Mesothelial cell of epicardium (in vitro differentiated cells): ENCODE measurements at regions not wholly inside any gene's neighbourhood (a gene's known extent, or its start where the extent isn't known, plus 50 kb on each side); places are given as distances from the start of the nearest gene placed in this dataset.

Source experiments
- DNase-seq, 2 experiments: peaks; one replicate each; pipeline ENCODE4 v3.0.0; 2021; ENCODE audit warnings: low spot score in 2 of 2; ENCODE audit not compliant: unreplicated experiment in 2 of 2
- H3K27ac Mint-ChIP-seq: 2 replicates; pipeline ENCODE4 v1.8.0; 2021; ENCODE audit warnings: mixed read lengths
- H3K27me3 Mint-ChIP-seq: 2 replicates; pipeline ENCODE4 v1.8.0; 2021; ENCODE audit warnings: low read depth, mixed read lengths
- H3K36me3 Mint-ChIP-seq: 2 replicates; pipeline ENCODE4 v1.8.0; 2021; ENCODE audit warnings: mixed read lengths
- H3K4me1 Mint-ChIP-seq: 2 replicates; pipeline ENCODE4 v1.8.0; 2021; ENCODE audit warnings: mixed read lengths
- H3K4me3 Mint-ChIP-seq: 2 replicates; pipeline ENCODE4 v1.8.0; 2021; ENCODE audit warnings: mild to moderate bottlenecking, moderate library complexity, mixed read lengths
- H3K9me3 Mint-ChIP-seq: 2 replicates; pipeline ENCODE4 v1.8.0; 2021; ENCODE audit warnings: mixed read lengths
- TF ChIP-seq, protein P1 (sequence below): fragments of 200-600 bp; sonication (generic); IDR thresholded peaks from one replicate; pipeline ENCODE4 v1.5.0; 2021; ENCODE audit warnings: antibody characterized with exemption; ENCODE audit not compliant: unreplicated experiment

DNA sequence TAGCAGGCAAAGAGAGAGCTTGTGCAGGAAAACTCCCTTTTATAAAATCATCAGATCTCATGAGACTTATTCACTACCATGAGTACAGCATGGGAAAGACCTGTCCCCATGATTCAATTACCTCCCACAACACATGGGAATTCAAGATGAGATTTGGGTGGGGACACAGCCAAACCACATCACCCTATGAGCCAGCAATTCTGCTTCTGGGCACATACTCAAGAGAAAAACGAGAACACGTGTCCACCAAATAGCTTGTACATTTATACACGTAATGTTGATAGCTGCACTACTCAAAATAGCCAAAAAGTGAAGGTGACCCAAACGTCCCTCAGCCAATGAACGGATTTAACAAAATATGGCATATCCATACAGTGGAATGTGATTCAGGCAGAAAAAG lies 94.5 kb upstream of the DHRSX start:
- Mint-ChIP-seq H3K27me3 (no peaks in the 10 kb centered on the region), H3K27ac (no peak overlapping the region), H3K9me3 (no peaks in the 10 kb centered on the region), H3K36me3 (peaks cover 10% of the 10 kb centered on the region), H3K4me1 (peaks cover 14% of the 10 kb centered on the region), H3K4me3 (no peak overlapping the region)
- DNase-seq = no peak
- TF ChIP-seq, protein P1, sequence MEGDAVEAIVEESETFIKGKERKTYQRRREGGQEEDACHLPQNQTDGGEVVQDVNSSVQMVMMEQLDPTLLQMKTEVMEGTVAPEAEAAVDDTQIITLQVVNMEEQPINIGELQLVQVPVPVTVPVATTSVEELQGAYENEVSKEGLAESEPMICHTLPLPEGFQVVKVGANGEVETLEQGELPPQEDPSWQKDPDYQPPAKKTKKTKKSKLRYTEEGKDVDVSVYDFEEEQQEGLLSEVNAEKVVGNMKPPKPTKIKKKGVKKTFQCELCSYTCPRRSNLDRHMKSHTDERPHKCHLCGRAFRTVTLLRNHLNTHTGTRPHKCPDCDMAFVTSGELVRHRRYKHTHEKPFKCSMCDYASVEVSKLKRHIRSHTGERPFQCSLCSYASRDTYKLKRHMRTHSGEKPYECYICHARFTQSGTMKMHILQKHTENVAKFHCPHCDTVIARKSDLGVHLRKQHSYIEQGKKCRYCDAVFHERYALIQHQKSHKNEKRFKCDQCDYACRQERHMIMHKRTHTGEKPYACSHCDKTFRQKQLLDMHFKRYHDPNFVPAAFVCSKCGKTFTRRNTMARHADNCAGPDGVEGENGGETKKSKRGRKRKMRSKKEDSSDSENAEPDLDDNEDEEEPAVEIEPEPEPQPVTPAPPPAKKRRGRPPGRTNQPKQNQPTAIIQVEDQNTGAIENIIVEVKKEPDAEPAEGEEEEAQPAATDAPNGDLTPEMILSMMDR = no peak

DNA sequence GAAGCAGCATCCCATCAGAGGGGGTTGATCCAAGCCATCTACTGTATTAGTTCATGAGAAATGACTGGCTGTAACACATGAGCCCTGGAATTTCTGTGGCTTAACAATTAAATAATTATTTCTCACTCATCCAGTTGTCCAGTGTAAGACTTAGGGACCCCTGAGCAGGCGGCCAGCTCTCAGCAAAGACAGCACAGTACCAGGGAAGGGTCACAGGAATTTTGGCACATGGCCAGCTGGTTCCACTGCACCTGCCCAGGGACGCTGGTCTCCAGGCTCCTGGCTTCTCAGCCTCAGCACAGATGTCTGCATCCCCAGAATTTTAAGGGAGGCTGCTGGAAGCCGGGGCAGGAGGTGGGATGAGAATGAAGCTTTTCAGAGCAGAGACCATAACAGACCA lies 93.7 kb upstream of the DHRSX start:
- Mint-ChIP-seq H3K9me3 (no peaks in the 10 kb centered on the region), H3K27ac (no peak overlapping the region), H3K27me3 (no peaks in the 10 kb centered on the region), H3K36me3 (peaks cover 4% of the 10 kb centered on the region), H3K4me1 (peaks cover 14% of the 10 kb centered on the region), H3K4me3 (no peak overlapping the region)
- TF ChIP-seq, protein P1 = no peak
- DNase-seq = no peak

DNA sequence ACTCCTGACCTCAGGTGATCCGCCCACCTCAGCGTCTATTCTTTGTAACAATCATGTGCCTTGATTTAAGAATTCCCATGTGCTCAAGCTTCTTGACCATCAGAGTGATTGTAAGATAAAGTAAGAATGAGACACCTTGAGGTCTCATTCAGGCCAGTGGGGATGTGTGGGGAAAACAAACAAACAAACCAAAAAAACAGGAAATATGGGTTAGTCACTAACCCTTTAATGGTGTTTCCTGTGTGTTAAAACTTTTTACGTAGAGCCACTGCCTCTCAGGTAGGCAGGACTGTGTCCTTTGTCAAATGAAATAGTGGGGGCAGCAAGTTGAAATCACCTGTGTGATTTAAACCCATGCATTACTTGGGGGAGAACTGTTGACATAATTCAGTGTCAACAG lies 91.5 kb upstream of the DHRSX start:
- no peak overlapping the region for H3K4me3 Mint-ChIP-seq
- H3K36me3 Mint-ChIP-seq = peaks cover 3% of the 10 kb centered on the region
- H3K27ac Mint-ChIP-seq = no peak overlapping the region
- peaks cover 12% of the 10 kb centered on the region for H3K4me1 Mint-ChIP-seq
- TF ChIP-seq, protein P1 = no peak
- peaks cover 6% of the 10 kb centered on the region for H3K27me3 Mint-ChIP-seq
- peaks cover 7% of the 10 kb centered on the region for H3K9me3 Mint-ChIP-seq
- no peak for DNase-seq

- peaks cover 31% of the 10 kb centered on the region for H3K27me3 Mint-ChIP-seq
- peaks cover 11% of the 10 kb centered on the region for H3K4me1 Mint-ChIP-seq
- peaks cover 7% of the 10 kb centered on the region for H3K9me3 Mint-ChIP-seq
- no peak for DNase-seq
- TF ChIP-seq, protein P1 = no peak
- no peaks in the 10 kb centered on the region for H3K36me3 Mint-ChIP-seq
- no peak overlapping the region for H3K27ac Mint-ChIP-seq
- no peak overlapping the region for H3K4me3 Mint-ChIP-seq
These were observed 88.6 kb upstream of the DHRSX start for GRCh38 chrX:2589186-2590020.

DNA sequence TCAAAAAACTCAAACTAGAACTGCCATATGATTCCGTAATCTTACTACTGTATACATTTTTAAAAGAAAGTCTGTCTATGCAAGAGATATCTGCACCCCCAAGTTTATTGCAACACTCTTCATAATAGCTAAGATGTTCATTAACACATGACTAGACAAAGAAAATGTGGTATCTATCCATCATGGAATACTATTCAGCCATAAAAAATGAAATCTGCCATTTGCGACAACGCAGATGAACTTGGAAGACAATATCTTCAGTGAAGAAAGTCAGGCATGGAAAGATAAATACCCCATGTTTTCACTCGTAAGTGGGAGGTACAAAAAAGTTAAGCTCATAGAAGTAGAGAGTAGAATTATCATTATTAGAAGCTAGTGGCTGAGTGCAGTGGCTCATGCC lies 87.3 kb upstream of the DHRSX start:
- no peak overlapping the region for H3K27ac Mint-ChIP-seq
- H3K4me3 Mint-ChIP-seq = no peak overlapping the region
- H3K36me3 Mint-ChIP-seq = no peaks in the 10 kb centered on the region
- peaks cover 7% of the 10 kb centered on the region for H3K9me3 Mint-ChIP-seq
- peaks cover 38% of the 10 kb centered on the region for H3K27me3 Mint-ChIP-seq
- TF ChIP-seq, protein P1 = no peak
- peaks cover 10% of the 10 kb centered on the region for H3K4me1 Mint-ChIP-seq
- no peak for DNase-seq
